ENCODE measurements at regions not wholly inside any gene's neighbourhood (a gene's known extent, or its start where the extent isn't known, plus 50 kb on each side); places are given as distances from the start of the nearest gene placed in this dataset.
"Not testable (repeated sequence)": the region's sequence is repeated elsewhere in the genome, so short reads cannot be mapped to it uniquely, and the experiment has no call there.

DNA sequence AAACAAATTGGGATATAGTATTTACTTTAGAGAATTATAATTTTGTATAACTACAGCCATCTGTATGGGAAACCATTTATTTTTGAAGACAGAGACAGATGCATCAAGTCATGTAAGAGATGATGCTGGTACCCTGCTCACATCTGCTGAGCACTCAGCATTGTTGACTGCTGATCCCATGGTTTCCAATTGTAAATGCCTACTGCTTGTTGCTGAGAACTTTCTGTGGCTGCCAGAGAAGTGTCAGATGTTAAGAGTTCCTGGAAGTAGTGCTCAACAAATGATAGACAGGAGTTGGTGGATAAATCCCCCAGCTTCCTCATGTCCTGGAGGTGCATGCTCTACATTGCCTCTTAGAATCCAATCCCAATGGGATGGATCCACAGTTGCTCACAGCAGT is 167.1 kb downstream of the OXSM start:
- no peak for FAIRE-seq

DNA sequence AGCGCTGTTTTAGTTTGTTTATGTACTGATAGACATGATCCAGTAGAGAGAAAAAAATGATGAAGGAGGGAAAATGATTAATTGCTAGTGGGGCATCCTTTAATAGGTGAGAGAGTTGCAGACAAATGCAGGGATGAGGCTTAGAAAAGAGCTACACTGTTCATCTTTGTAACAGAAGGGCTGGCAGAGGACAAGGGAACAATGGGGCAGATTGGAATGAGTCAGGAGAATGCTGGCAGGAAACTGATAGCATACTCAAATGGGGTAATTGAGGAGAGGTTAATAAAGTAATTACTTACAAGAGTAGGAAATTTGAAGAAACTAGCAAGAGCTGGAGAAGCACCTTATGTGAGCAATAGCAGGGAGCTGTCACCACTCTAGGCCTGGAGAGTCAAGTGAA is 170.9 kb downstream of the OXSM start:
- FAIRE-seq: no peak

DNA sequence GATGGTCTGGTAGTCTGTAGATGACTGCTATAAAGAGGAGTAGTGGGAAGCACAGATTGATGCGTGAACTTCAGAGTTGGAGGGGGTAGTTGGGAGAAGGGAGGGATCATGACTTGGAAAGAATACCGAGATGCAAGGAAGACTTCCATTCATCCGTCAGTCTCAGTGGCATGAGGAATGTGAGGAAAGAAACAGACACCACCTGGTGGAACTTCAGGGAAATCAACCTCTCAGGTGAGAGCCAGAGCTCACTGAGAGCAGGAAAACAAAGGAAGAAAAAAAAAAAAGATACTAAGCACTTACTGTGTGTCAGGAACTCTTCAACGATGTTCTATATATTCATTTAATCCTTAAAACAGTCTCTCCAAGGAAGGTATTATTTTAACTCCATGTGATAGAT is 172.4 kb downstream of the OXSM start:
- no peak for FAIRE-seq

GRCh38 chr3:25964141-25964540 is 174.3 kb downstream of the OXSM start:
- FAIRE-seq: no peak

- FAIRE-seq: no peak
Observed at GRCh38 chr3:25967385-25967784, 177.5 kb downstream of the OXSM start.

DNA sequence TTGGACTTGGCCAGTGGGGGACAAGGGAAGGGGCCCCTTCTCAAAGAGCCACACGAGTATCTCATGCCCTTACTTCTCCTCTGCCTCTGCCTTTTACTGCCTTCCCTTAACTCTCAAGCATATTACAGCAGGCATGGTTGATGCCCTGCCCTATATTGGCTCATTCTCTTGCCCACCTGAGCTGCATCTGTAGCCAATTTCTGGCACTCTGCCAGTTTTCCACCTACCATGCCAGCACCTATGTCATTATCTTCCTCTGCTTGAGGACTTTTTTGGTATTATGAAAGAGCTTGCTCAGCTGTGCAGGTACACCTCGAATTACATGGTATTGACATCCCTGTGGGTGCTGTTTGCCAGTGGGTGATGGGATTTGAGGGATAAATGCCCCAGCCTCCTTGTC is 181.8 kb downstream of the OXSM start:
- FAIRE-seq: no peak

- FAIRE-seq: no peak
Observed at GRCh38 chr3:25973122-25973521, 183.2 kb downstream of the OXSM start.

DNA sequence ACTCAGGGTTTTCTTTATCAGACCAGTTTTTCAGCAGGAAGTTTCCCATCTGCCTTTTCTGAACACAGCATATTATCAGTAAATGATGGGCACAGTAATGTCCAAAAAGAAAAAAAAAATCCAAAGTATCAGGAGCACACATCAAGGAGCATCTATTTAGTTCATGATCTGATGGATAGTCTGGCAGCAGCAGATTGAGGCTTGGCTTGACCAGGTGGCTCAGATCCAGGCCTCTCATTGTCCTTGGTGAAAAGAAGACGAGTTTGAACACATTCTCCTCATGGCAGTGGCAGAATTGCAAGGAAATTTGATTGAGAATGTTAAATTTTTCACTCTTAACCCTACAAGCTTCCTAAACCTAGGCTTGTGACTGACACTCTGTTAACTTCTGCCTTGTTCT is 192.9 kb downstream of the OXSM start:
- no peak for FAIRE-seq

DNA sequence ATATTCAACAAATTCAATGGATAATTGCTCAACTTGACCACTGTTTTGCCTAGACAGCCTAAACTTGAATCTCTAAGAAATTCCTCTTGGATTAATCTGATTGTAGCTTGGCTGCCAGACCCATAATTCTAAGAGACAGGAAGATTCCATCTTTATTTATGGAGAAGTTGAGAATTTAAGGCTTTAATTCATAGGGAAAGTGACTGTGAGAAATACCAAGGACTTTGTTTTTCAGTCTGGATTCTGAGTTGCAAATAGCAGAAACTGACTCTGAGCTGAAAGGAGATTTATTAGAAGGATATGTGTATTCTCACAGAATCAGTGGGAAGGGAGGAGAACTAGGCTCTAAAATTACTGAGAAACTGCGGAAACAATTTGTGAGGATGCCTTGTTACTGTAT is 195.7 kb downstream of the OXSM start:
- no peak for FAIRE-seq

- FAIRE-seq: no peak
Observed at GRCh38 chr3:25992606-25993005, 202.7 kb downstream of the OXSM start.

DNA sequence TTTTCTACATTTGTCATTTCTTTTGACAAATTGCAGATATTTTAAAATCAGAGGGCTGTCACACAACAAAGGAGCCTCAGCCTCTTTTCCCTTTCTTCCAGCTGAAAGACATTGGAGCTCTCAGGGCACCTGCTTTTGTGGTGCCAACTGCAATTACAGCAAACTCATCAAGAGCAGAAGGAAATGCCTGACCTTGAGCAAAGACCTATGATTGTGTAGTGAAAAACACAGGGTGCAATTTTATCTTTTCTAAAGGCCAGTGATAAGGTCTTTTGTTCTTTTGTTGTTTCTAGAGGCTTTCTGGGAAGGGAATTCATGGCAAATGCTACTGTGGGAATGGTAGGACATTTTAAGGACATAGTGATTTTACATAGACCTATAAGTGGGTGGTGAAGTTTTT is 214.3 kb downstream of the OXSM start:
- no peak for FAIRE-seq

DNA sequence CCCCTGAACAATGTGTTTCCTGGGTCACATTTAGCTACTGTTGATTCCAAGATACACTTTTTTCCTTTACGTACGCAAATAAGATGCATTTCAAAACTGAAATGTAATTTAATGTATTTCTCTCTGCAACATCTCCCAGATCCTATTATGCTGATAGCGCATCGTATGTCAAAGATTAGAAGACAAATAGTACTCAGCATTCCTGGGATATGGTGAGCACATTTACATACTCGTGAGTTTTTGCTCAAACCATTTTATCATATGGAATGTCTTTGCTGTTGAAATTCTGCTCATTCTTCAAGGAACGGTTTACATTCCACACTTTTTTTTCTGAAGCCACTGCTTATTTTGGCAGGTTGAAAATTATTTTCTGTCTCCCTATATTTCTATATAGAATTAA is 221.4 kb downstream of the OXSM start:
- no peak for FAIRE-seq

DNA sequence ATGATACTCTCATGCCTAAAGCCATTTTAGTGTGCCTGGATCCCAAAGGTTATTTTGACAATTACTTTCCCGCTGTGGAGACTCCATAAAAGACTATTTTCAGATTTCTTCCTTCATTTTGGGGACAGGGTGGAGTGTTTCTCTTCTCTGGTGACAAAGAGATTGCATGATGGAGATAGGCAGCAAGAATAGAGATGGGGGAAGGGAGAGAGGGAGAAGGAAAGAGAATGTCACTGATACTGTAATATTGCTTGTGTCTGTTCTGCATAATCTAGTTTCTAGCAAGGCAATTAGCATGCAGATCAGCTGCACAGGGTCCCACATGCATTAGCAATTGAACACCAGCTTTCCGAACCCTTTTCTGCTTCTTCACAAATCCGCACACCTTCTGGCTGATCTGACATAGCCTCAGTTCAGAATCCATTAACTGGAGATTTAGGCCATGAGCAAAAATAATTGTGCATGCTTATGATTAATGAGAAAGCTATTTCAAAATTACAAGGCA is 222.4 kb downstream of the OXSM start:
- FAIRE-seq: no peak

DNA sequence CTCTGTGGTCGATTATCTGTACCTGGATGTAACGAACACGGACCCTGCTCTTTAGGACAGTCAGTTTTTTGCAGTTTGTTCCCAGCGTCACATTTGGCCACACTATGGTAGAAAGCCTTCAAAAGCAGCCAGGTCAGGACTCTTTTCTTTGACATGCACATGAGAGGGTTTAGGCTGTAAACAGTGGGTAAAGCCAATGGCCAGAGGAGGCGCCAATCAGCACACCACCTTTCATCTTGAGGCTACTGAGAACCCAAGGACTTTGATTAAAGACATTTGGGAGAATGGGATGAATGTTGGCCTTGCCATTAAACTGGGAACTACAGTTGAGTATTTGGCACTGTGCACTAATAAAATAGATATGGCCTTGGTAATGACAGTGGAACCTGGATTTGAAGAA is 225.9 kb downstream of the OXSM start:
- no peak for FAIRE-seq

DNA sequence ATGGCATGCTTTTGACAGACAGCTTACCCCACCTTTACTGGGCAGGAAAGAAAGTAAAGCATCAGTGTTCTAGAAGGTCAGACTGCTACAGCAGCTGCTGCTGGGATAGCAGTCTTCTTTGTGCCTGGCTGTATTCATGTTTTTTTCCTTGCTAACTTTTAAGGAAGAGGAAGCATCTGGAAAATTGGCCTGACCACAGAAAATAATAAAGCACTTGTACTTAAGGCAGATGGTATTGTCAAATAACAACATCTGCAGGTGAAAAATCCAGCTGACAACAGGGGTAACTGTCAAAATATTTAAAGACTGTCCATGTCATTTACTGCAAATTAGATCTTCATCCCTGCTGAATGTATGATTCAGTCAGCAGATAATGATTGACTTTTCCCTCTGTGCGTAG is 229.0 kb downstream of the OXSM start:
- FAIRE-seq: no peak

DNA sequence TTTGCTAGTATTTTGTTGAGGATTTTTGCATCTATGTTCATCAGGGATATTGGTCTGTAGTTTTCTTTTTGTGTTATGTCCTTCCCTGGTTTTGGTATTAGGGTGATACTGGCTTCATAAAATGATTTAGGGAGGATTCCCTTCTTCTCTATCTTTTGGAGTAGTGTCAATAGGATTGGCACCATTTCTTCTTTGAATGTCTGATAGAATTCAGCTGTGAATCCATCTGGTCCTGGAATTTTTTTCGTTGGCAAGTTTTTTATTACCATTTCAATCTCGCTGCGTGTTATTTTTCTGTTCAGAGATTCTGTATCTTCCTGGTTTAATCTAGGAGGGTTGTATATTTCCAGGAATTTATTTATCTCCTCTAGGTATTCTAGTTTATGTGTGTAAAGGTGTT is 234.3 kb downstream of the OXSM start:
- FAIRE-seq: not testable (repeated sequence)

DNA sequence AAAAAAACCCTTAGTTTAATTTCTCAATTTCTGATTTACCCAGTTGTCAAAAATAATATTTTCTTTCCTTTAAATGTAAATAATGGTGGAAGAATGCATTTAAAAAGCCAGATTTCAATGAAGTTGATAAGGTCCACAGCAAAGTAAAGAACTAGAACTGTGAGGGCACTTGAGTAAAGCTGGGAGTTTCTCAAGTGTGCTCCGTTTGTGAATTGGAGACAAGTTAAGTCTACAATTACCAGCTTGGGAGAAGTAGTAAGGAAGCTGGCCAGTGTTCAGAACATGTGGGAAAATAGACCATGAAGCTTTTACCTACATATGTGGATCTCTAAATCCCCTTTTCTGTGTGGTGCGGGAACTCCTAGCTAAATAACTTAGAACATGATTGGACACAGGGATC is 239.4 kb downstream of the OXSM start:
- FAIRE-seq: no peak

- not testable (repeated sequence) for FAIRE-seq
Observed at GRCh38 chr3:26042126-26042525, 252.2 kb downstream of the OXSM start.

GRCh38 chr3:26049951-26050350 is 260.1 kb downstream of the OXSM start:
- no peak for FAIRE-seq

- FAIRE-seq: no peak
Observed at GRCh38 chr3:26050776-26051175, 260.9 kb downstream of the OXSM start.

DNA sequence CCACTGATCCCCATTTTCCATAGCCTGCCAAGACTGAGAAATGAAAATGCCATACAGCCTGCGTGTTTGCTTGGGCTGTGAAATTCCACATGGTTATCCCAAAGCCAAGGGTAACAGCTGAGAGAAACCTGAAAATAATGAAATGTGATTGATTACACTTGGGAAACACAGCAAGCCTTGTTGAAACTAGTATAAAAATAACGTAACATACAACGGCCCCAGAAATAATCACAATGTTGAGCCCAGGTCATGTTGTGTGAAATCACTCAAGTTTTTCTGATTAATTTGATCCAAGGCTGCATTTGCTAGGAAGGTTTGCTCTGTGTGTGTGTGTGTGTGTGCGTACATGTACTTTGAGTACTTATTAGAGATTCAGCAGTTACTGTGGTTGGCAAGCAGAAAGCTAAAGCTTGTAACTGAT is 269.0 kb downstream of the OXSM start:
- FAIRE-seq: no peak

GRCh38 chr3:26061947-26062346 is 272.1 kb downstream of the OXSM start:
- FAIRE-seq: no peak

GRCh38 chr3:26064297-26064696 is 274.4 kb downstream of the OXSM start:
- peak; percentile 66 for FAIRE-seq

DNA sequence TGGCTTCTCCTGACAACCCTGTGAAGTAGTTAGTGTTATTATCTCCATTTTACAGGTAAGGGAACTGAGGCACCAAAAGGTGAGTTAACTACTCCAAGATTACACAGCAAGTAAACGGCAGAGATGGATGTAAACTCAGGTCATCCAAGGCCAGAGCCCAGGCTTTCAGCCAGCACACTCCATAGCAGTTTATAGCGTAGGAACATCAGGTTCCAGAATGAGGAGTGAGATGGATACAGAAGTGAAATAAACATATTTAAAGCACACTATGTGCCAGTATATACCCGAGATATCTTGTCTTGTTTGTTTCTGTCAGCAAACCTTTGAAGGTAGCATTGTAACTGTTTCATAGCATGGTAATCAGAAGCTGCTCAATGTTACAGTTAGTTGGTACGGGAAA is 279.0 kb downstream of the OXSM start:
- FAIRE-seq: no peak

GRCh38 chr3:26070854-26071253 is 281.0 kb downstream of the OXSM start:
- no peak for FAIRE-seq

DNA sequence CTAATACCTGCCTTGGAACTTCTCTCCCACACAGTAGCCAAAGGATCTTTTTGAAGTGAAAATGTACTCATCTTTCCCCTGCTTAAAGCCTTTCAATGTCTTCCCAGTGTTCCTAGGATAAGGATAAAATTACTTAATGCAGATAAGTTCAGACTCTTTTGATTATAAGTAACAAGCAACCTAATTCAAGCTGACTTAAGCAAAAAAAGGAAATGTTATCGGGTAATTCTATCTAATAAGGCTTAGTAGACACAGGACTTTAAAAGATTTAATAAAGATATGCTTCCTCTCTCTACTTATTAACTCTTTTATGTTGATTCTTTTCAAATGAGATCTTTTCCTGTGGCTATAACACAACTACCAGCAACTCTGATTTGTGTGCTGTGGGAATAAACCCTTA is 284.2 kb downstream of the OXSM start:
- FAIRE-seq: no peak

Measured in A204.1 (cell line).